ENCODE measurements at regions not wholly inside any gene's neighbourhood (a gene's known extent, or its start where the extent isn't known, plus 50 kb on each side); places are given as distances from the start of the nearest gene placed in this dataset.
A peak's percentile ranks its signal among the peaks of the same experiment; 100 is the strongest.
"Not testable (repeated sequence)": the region's sequence is repeated elsewhere in the genome, so short reads cannot be mapped to it uniquely, and the experiment has no call there.

GRCh38 chr10:22133749-22134624, 83.8 kb downstream of the EBLN1 start:
- DNase-seq (ENCODE audit: low read depth), result peak; percentile 80
- no peak for TF ChIP-seq CTCF (IDR thresholded peaks at IDR 0.05; ENCODE audit: low read length, missing control alignments)
- no peak overlapping the region for H3K4me3 ChIP-seq (replicated peaks; ENCODE audit: low read depth, low read length)

- not testable (repeated sequence) for DNase-seq (ENCODE audit: low read depth); H3K4me3 ChIP-seq (replicated peaks; ENCODE audit: low read depth, low read length)
These were observed 87.0 kb downstream of the EBLN1 start for GRCh38 chr10:22130824-22131223.

GRCh38 chr10:22129612-22130011, 88.2 kb downstream of the EBLN1 start:
- not testable (repeated sequence) for DNase-seq (ENCODE audit: low read depth); H3K4me3 ChIP-seq (replicated peaks; ENCODE audit: low read depth, low read length)

DNA sequence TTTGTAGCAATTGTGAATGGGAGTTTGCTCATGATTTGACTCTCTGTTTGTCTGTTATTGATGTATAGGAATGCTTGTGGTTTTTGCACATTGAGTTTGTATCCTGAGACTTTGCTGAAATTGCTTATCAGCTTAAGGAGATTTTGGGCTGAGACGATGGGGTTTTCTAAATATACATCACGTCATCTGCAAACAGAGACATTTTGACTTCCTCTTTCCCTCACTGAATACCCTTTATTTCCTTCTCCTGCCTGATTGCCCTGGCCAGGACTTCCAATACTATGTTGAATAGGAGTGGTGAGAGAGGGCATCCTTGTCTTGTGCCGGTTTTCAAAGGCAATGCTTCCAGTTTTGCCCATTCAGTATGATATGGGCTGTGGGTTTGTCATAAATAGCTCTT, 96.6 kb downstream of the EBLN1 start:
- DNase-seq (ENCODE audit: low read depth); H3K4me3 ChIP-seq (replicated peaks; ENCODE audit: low read depth, low read length): not testable (repeated sequence)

GRCh38 chr10:22120072-22120471, 97.7 kb downstream of the EBLN1 start:
- not testable (repeated sequence) for H3K4me3 ChIP-seq (replicated peaks; ENCODE audit: low read depth, low read length); DNase-seq (ENCODE audit: low read depth)

DNA sequence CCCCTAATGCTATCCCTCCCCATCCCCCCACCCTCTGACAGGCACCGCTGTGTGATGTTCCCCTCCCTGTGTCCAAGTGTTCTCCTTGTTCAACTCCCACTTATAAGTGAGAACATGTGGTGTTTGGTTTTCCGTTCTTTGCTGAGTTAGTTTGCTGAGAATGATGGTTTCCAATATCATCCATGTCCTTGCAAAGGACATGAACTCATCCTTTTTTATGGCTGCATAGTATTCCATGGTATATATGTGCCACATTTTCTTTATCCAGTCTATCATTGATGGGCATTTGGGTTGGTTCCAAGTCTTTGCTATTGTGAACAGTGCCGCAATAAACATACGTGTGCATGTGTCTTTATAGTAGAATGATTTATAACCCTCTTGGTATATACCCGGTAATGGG, 98.2 kb downstream of the EBLN1 start:
- DNase-seq (ENCODE audit: low read depth); H3K4me3 ChIP-seq (replicated peaks; ENCODE audit: low read depth, low read length): not testable (repeated sequence)

GRCh38 chr10:22111705-22112104, 106.1 kb downstream of the EBLN1 start:
- no peak for DNase-seq (ENCODE audit: low read depth)
- H3K4me3 ChIP-seq (replicated peaks; ENCODE audit: low read depth, low read length), result no peak overlapping the region

GRCh38 chr10:22111260-22111659, 106.6 kb downstream of the EBLN1 start:
- DNase-seq (ENCODE audit: low read depth), result no peak
- H3K4me3 ChIP-seq (replicated peaks; ENCODE audit: low read depth, low read length), result no peak overlapping the region
- TF ChIP-seq CTCF (IDR thresholded peaks at IDR 0.05; ENCODE audit: low read length, missing control alignments), result no peak

More at GRCh38 chr10:22111705-22112104, 106.1 kb downstream of the EBLN1 start:
- no peak for TF ChIP-seq CTCF (IDR thresholded peaks at IDR 0.05; ENCODE audit: low read length, missing control alignments)

- no peak overlapping the region for H3K4me3 ChIP-seq (replicated peaks; ENCODE audit: low read depth, low read length)
- no peak for DNase-seq (ENCODE audit: low read depth)
- no peak for TF ChIP-seq CTCF (IDR thresholded peaks at IDR 0.05; ENCODE audit: low read length, missing control alignments)
These were observed 107.1 kb downstream of the EBLN1 start for GRCh38 chr10:22110761-22111160.

DNA sequence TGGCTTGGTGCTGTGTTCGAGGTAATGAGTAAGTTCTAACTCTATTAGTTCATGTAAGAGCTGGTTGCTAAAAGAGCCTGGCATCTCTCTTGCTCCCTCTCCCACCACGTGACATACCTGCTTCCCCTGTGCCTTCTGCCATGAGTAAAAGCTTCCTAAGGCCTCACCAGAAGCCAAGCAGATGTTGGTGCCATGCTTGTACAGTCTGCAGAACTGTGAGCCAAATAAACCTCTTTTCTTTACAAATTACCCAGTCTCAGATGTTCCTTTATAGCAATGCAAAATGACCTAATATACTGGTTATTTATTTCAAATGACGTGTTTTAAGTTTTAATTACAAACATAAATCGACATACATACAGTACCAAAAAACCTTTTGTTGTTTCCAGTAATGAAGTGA, 101.7 kb upstream of the DNAJC1 start:
- H3K4me3 ChIP-seq (replicated peaks; ENCODE audit: low read depth, low read length), result no peak overlapping the region
- no peak for TF ChIP-seq CTCF (IDR thresholded peaks at IDR 0.05; ENCODE audit: low read length, missing control alignments)
- DNase-seq (ENCODE audit: low read depth), result no peak
